ENCODE measurements at regions not wholly inside any gene's neighbourhood (a gene's known extent, or its start where the extent isn't known, plus 50 kb on each side); places are given as distances from the start of the nearest gene placed in this dataset.

DNA sequence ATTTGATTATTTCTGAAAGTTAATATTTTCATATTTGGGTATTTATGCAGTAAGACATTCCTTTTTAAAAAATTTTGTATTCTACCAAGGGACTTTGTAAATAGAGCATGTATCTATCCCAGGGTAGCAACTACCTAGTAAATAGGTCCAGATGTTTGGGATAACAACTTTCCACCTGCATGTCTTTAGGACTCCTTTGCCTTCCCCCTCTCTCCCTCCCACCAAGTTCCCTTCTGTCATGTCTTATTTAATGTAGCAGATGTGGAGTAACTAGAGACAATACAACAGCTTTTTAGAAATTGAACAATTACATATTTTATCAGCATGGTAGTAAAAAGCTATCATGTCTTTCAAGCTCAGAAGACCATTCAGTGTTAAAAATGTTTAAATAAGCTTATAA lies 821.0 kb downstream of the C4orf33 start:
- H2AFZ ChIP-seq (ENCODE audit: control insufficient read depth, low read depth, low read length): no peak overlapping the region
- ATAC-seq: no peak
- H3K9me3 ChIP-seq (replicated peaks; ENCODE audit: control insufficient read depth, insufficient read depth, low read length): no peaks in the 10 kb centered on the region
- RAD21 ChIA-PET (ENCODE audit: unreplicated experiment): no interaction called here
- no peak for FAIRE-seq
- POLR2A ChIA-PET: no interaction called here
- H3K4me1 ChIP-seq (ENCODE audit: control insufficient read depth, insufficient read depth, low read length): no peaks in the 10 kb centered on the region
- intact Hi-C loops (cut with micrococcal nuclease; ENCODE audit: unreplicated experiment): no loop called here
- H3K36me3 ChIP-seq (ENCODE audit: control insufficient read depth in 2 of 2, insufficient read depth in 2 of 2, low read length in 1 of 2): no peaks in the 10 kb centered on the region
- no peak overlapping the region for H3K9ac ChIP-seq (ENCODE audit: control insufficient read depth, insufficient read depth, low read length)
- no peaks in the 10 kb centered on the region for H3K27me3 ChIP-seq (replicated peaks in 1 of 2; ENCODE audit: control insufficient read depth in 2 of 2, insufficient read depth in 2 of 2, low read length in 1 of 2)
- CTCF ChIA-PET: interaction anchor here (0.6 kb wide), 1 partner anchor 279 kb away, joined by 3 read pairs; no protein-coding TSS in a partner anchor
- no peak overlapping the region for H3K4me2 ChIP-seq (ENCODE audit: control insufficient read depth, insufficient read depth)
- H3K79me2 ChIP-seq (ENCODE audit: control insufficient read depth, insufficient read depth, low read length): no peaks in the 10 kb centered on the region
- H3K27ac ChIP-seq (ENCODE audit: control insufficient read depth, insufficient read depth): no peak overlapping the region
- no peak overlapping the region for H3K4me3 ChIP-seq
- BruUV-seq (replicated peaks): no TSS peak
- no peaks in the 10 kb centered on the region for H4K20me1 ChIP-seq (ENCODE audit: control insufficient read depth, insufficient read depth)
- TF ChIP-seq HDAC6 (IDR thresholded peaks at IDR 0.05; ENCODE audit: unreplicated experiment): no peak
- TF ChIP-seq, protein P1, sequence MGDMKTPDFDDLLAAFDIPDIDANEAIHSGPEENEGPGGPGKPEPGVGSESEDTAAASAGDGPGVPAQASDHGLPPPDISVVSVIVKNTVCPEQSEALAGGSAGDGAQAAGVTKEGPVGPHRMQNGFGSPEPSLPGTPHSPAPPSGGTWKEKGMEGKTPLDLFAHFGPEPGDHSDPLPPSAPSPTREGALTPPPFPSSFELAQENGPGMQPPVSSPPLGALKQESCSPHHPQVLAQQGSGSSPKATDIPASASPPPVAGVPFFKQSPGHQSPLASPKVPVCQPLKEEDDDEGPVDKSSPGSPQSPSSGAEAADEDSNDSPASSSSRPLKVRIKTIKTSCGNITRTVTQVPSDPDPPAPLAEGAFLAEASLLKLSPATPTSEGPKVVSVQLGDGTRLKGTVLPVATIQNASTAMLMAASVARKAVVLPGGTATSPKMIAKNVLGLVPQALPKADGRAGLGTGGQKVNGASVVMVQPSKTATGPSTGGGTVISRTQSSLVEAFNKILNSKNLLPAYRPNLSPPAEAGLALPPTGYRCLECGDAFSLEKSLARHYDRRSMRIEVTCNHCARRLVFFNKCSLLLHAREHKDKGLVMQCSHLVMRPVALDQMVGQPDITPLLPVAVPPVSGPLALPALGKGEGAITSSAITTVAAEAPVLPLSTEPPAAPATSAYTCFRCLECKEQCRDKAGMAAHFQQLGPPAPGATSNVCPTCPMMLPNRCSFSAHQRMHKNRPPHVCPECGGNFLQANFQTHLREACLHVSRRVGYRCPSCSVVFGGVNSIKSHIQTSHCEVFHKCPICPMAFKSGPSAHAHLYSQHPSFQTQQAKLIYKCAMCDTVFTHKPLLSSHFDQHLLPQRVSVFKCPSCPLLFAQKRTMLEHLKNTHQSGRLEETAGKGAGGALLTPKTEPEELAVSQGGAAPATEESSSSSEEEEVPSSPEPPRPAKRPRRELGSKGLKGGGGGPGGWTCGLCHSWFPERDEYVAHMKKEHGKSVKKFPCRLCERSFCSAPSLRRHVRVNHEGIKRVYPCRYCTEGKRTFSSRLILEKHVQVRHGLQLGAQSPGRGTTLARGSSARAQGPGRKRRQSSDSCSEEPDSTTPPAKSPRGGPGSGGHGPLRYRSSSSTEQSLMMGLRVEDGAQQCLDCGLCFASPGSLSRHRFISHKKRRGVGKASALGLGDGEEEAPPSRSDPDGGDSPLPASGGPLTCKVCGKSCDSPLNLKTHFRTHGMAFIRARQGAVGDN (IDR thresholded peaks at IDR 0.05): no peak
- no peak for TF ChIP-seq CREM (IDR thresholded peaks at IDR 0.05; ENCODE audit: low read depth)
- TF ChIP-seq KLF5 (IDR thresholded peaks at IDR 0.05; ENCODE audit: partially characterized antibody): no peak
- TF ChIP-seq ETV6 (conservative IDR thresholded peaks at IDR 0.05 in 1 of 2, IDR thresholded peaks at IDR 0.05 in 1 of 2; ENCODE audit: borderline replicate concordance in 1 of 2, low read depth in 1 of 2): no peak
- no peak for TF ChIP-seq SREBF2 (IDR thresholded peaks at IDR 0.05; ENCODE audit: low read length)
- no peak for TF ChIP-seq LARP7 (IDR thresholded peaks at IDR 0.05)
- SMC1A ChIA-PET (ENCODE audit: uncharacterized antibody, unreplicated experiment): interaction anchor here (0.5 kb wide), 1 partner anchor 490 kb away, joined by 3 read pairs; no protein-coding TSS in a partner anchor
- in situ Hi-C loops (cut with MboI): no loop called here
- DNase-seq (ENCODE audit: low read depth, low spot score): no peak

Measured in GM12878 (cell line).